ENCODE measurements at regions not wholly inside any gene's neighbourhood (a gene's known extent, or its start where the extent isn't known, plus 50 kb on each side); places are given as distances from the start of the nearest gene placed in this dataset.

GRCh38 chr18:38198956-38199355 is 633.4 kb upstream of the CELF4 start:
- TF ChIP-seq CTCF (IDR thresholded peaks at IDR 0.05; ENCODE audit: insufficient read depth, low read length, poor library complexity, severe bottlenecking), result no peak
- TF ChIP-seq EZH2phosphoT487 (conservative IDR thresholded peaks at IDR 0.05; ENCODE audit: low read length), result no peak

All from SU-DHL-6 (cell line).